ENCODE measurements at regions not wholly inside any gene's neighbourhood (a gene's known extent, or its start where the extent isn't known, plus 50 kb on each side); places are given as distances from the start of the nearest gene placed in this dataset.
"Not testable (repeated sequence)": the region's sequence is repeated elsewhere in the genome, so short reads cannot be mapped to it uniquely, and the experiment has no call there.

DNA sequence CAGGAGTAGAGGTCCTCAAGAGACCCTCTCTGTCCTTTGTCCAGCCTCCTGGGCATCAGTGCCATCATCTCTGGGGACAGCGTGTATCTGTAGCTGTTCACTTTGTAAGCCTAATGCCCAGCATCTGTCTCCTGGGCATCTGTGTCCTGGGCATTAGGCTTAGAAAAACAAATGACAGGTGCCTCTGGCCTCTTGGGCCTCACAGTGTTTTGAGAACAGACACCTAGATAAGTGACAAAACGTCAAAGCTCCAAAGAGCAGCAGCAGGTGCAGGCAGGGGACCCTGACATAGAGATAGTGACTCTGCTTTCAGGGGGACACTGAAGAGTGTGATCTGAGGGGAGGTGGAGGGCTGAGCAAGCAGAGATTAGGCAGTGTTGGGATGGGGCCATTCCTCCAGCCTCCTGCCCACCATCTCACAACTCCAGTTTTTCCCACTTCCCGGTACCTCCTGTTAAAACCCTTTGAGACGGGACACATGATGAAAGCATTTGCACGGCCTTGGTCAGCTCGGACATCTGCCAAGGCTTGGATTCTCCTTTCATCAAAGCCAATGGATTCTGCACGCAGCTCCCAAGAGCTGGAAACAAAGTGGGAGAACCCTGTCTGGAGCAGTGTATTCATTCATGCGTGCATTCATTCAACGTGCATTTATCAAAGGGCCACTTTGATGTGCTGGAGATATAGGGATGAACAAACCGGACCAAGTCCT is 55.5 kb upstream of the CD93 start:
- TF ChIP-seq, protein P1, sequence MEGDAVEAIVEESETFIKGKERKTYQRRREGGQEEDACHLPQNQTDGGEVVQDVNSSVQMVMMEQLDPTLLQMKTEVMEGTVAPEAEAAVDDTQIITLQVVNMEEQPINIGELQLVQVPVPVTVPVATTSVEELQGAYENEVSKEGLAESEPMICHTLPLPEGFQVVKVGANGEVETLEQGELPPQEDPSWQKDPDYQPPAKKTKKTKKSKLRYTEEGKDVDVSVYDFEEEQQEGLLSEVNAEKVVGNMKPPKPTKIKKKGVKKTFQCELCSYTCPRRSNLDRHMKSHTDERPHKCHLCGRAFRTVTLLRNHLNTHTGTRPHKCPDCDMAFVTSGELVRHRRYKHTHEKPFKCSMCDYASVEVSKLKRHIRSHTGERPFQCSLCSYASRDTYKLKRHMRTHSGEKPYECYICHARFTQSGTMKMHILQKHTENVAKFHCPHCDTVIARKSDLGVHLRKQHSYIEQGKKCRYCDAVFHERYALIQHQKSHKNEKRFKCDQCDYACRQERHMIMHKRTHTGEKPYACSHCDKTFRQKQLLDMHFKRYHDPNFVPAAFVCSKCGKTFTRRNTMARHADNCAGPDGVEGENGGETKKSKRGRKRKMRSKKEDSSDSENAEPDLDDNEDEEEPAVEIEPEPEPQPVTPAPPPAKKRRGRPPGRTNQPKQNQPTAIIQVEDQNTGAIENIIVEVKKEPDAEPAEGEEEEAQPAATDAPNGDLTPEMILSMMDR (IDR thresholded peaks at IDR 0.05; ENCODE audit: borderline replicate concordance, insufficient read depth, low read depth, low read length), result no peak
- H3K4me3 ChIP-seq (ENCODE audit: low read depth, low read length), result no peak overlapping the region

DNA sequence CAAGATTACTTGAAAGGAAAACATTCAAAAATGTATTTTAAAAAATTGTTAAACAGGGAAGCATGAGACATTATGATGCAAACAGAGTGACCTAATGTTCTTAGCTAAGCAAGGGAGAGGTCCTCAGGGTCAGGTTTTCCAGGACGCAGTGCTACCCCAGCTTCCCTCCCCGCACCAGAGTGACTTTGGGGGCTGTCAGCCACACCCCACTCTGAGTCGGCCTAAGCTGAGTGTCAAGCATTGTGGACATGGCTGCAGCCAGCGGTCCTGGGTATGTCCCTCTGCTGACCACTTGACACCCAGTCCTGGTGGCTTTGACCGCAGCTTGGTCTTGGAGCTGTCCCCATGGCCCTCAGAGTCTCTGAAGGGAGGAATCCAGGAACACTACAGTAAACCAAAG is 54.9 kb upstream of the CD93 start:
- H3K4me3 ChIP-seq (ENCODE audit: low read depth, low read length), result no peak overlapping the region
- TF ChIP-seq, protein P1 (IDR thresholded peaks at IDR 0.05; ENCODE audit: borderline replicate concordance, insufficient read depth, low read depth, low read length), result no peak

DNA sequence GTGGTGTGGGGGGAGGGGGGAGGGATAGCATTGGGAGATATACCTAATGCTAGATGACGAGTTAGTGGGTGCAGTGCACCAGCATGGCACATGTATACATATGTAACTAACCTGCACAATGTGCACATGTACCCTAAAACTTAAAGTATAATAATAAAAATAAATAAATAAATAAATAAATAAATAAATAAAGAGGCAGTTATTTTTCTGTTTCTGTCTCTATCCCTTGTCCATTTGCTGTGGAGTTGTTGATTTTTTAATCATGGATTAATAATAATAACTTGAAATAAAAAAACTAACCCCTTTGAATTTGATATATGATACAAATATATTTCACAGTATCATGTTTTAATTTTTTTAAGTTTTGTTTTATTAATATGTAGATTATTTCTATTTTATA is 53.9 kb upstream of the CD93 start:
- not testable (repeated sequence) for H3K4me3 ChIP-seq (ENCODE audit: low read depth, low read length)

DNA sequence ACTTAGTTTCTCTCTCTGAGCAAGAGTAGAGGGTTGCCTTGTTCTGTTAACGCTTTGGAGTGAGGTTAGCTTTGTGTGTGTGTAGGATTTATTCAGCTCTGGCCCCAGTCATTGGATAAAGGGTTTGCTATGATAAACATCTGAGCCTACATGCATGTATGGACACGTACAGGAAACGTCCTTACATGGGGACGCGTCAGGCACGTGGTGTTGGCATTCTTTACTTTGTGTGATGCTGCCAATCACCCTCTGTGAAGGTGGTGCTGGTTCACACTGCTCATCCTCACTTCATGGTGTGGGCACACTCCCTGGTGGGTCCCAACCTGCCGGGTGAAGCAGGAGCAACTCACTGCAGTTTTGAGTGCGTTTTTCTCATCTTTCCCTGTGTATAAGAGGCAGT is 53.4 kb upstream of the CD93 start:
- no peak overlapping the region for H3K4me3 ChIP-seq (ENCODE audit: low read depth, low read length)
- TF ChIP-seq, protein P1 (IDR thresholded peaks at IDR 0.05; ENCODE audit: borderline replicate concordance, insufficient read depth, low read depth, low read length), result no peak

DNA sequence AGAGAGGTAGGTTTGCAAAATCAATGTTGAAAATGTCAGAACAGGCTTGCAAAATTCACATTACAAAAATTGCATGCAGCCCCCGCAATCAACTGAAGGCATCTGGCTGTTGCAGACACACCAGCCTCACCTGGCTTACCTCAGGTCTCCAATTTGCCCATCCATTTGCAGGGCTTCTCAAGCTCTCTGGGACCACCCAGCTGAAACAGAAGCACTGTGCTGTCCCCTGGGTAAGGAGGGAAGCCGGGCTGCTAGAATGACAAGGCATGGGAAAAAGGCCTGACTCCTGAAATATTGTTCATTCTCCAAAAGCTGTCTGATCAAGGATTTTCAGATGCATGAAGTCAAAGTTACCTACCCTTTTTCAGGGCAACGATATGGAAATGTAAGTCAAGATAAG is 52.6 kb upstream of the CD93 start:
- H3K4me3 ChIP-seq (ENCODE audit: low read depth, low read length), result no peak overlapping the region
- TF ChIP-seq, protein P1 (IDR thresholded peaks at IDR 0.05; ENCODE audit: borderline replicate concordance, insufficient read depth, low read depth, low read length), result no peak

DNA sequence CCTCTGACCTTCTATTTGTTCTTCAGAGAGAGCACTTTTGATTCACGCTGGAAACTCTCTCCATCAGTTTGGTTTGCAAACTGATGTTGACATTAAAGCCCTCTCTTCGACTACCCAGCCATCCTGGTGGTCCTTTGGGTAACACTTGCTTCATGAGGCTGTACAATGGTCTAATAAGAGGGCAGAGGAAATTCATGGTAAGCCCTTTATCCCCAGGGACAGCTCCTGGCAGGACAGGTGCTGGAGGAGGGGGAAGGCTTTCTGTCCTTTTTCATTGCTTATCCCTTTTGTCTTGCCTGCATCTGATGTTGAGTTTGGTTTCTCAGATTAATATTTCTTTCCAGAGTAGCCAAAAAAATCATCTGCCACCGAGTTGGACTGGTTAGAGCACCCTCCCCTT is 52.1 kb upstream of the CD93 start:
- H3K4me3 ChIP-seq (ENCODE audit: low read depth, low read length), result no peak overlapping the region
- TF ChIP-seq, protein P1 (IDR thresholded peaks at IDR 0.05; ENCODE audit: borderline replicate concordance, insufficient read depth, low read depth, low read length), result no peak

DNA sequence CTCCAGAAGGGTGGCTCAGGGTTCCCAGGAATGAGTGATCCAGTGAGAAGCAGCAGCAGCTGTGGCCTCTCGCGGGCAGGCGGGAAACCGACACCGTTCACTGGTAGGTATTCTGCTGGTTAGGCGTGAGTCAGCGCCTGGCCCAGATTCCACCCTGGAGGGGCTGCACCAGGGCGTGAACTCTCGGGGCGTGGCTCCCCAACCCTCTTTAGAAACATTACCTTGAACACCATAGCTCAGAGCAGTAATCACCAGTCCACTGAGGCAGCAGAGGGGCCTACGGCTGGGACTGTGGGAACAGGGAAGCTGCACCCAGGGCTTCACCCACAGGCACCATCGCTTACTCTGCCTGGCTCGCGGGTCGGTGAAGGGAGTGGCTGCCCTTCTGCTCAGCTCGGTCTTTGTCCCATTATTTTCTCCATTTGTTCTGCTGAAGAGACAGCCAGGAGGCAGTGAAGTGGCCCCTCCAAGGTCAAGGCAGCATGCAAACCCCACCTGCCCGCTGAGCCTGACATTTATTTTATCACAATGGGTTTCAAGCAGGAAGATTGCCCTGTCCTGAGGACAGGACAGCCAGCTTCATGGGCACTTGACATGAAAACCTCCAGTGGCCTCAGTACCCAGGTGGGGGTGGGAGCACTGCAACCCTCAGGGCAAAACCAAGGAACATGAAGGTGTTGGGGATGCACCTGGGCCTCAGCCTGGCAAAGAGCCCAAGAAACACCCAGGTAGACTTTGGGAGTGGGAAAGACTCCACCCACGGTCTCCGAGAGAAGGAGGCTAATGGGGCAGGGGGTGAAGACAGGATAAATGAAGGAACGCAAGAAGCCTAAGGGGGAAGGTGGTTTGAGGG is 51.0 kb upstream of the CD93 start:
- no peak overlapping the region for H3K4me3 ChIP-seq (ENCODE audit: low read depth, low read length)
- TF ChIP-seq, protein P1 (IDR thresholded peaks at IDR 0.05; ENCODE audit: borderline replicate concordance, insufficient read depth, low read depth, low read length), result no peak
